Renal pelvis (tissue), 1 donor: ENCODE measurements at regions not wholly inside any gene's neighbourhood (a gene's known extent, or its start where the extent isn't known, plus 50 kb on each side); places are given as distances from the start of the nearest gene placed in this dataset.
A peak's percentile ranks its signal among the peaks of the same experiment; 100 is the strongest.
"Not testable (repeated sequence)": the region's sequence is repeated elsewhere in the genome, so short reads cannot be mapped to it uniquely, and the experiment has no call there.

Source experiments
- DNase-seq: peaks from one replicate; pipeline ENCODE4 v3.0.0-alpha.2; 2013

GRCh38 chr19:23470873-23471545, 75.7 kb upstream of the ZNF91 start:
- DNase-seq, result peak; percentile 16

- not testable (repeated sequence) for DNase-seq
Measured at GRCh38 chr19:23464349-23464748, 69.1 kb upstream of the ZNF91 start.

- DNase-seq, result no peak
Measured at GRCh38 chr19:23461120-23461519, 65.8 kb upstream of the ZNF91 start.

- DNase-seq, result no peak
Measured at GRCh38 chr19:23460656-23461055, 65.4 kb upstream of the ZNF91 start.
